Upper lobe of left lung (tissue), 4 donors: ENCODE measurements at regions not wholly inside any gene's neighbourhood (a gene's known extent, or its start where the extent isn't known, plus 50 kb on each side); places are given as distances from the start of the nearest gene placed in this dataset.
"Not testable (repeated sequence)": the region's sequence is repeated elsewhere in the genome, so short reads cannot be mapped to it uniquely, and the experiment has no call there.

Experiments
- EP300 ChIP-seq, 4 donors: sonication (generic); formaldehyde crosslinking; IDR thresholded peaks; one replicate each; pipeline ENCODE4 v1.5.1; 2017; ENCODE audit warnings: antibody characterized with exemption in 4 of 4, control low read depth in 2 of 4
- POLR2A ChIP-seq, 4 donors: fragments of 450-650 bp; IDR thresholded peaks; one replicate each; pipeline ENCODE4 v1.5.1; 2016 to 2017; ENCODE audit warnings: antibody characterized with exemption in 4 of 4, mild to moderate bottlenecking in 2 of 4
- POLR2AphosphoS5 ChIP-seq, 2 donors: sonication (generic); formaldehyde crosslinking; IDR thresholded peaks; one replicate each; pipeline ENCODE4 v1.5.1; 2017; ENCODE audit warnings: antibody characterized with exemption in 2 of 2
- TF ChIP-seq, protein P1 (sequence below), 6 experiments: fragments of 450-650 bp in 4 of 6; fragments of 200-600 bp in 2 of 6; sonication (generic) in 2 of 6; IDR thresholded peaks; one replicate each; pipeline ENCODE4 v1.5.1; 2016 to 2019; ENCODE audit warnings: antibody characterized with exemption in 6 of 6

DNA sequence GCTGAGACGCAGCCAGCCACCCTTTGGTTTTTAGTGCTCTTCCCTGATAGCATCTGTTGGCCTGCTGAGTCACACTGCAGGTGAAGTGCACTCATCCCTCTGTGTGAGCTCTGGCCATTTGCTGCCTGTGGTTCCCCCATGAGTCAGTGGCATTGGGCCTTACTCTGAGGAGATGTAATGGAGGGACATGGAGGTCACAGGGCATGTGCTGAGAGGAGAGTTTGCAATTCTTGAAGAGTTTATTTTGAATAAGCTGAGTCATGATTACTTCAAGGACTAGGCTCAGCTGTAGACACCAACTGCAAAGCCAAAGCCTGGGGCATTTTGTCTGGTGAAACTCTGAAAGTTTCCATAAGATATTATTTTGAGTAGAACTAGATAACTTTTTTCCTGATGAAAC lies 200.3 kb downstream of the BCL2L11 start:
- TF ChIP-seq POLR2AphosphoS5, POLR2A, EP300 (IDR thresholded peaks at IDR 0.05): not testable (repeated sequence)
- TF ChIP-seq, protein P1, sequence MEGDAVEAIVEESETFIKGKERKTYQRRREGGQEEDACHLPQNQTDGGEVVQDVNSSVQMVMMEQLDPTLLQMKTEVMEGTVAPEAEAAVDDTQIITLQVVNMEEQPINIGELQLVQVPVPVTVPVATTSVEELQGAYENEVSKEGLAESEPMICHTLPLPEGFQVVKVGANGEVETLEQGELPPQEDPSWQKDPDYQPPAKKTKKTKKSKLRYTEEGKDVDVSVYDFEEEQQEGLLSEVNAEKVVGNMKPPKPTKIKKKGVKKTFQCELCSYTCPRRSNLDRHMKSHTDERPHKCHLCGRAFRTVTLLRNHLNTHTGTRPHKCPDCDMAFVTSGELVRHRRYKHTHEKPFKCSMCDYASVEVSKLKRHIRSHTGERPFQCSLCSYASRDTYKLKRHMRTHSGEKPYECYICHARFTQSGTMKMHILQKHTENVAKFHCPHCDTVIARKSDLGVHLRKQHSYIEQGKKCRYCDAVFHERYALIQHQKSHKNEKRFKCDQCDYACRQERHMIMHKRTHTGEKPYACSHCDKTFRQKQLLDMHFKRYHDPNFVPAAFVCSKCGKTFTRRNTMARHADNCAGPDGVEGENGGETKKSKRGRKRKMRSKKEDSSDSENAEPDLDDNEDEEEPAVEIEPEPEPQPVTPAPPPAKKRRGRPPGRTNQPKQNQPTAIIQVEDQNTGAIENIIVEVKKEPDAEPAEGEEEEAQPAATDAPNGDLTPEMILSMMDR (IDR thresholded peaks at IDR 0.05): not testable (repeated sequence)
